Thyroid gland (tissue), 4 donors: ENCODE measurements at regions not wholly inside any gene's neighbourhood (a gene's known extent, or its start where the extent isn't known, plus 50 kb on each side); places are given as distances from the start of the nearest gene placed in this dataset.

Experiments
- POLR2A ChIP-seq, 2 donors: fragments of 450-650 bp; IDR thresholded peaks; one replicate each; pipeline ENCODE4 v1.6.1; 2017; ENCODE audit warnings: antibody characterized with exemption in 2 of 2, mild to moderate bottlenecking in 2 of 2, moderate library complexity in 1 of 2
- TF ChIP-seq, protein P1 (sequence below), 6 experiments: fragments of 200-600 bp in 3 of 6; fragments of 450-650 bp in 3 of 6; sonication (generic) in 3 of 6; IDR thresholded peaks; one replicate each; pipeline ENCODE4 v1.5.1; 2016 to 2019; ENCODE audit warnings: antibody characterized with exemption in 6 of 6, mild to moderate bottlenecking in 2 of 6, inconsistent platforms in 1 of 6, moderate library complexity in 1 of 6

DNA sequence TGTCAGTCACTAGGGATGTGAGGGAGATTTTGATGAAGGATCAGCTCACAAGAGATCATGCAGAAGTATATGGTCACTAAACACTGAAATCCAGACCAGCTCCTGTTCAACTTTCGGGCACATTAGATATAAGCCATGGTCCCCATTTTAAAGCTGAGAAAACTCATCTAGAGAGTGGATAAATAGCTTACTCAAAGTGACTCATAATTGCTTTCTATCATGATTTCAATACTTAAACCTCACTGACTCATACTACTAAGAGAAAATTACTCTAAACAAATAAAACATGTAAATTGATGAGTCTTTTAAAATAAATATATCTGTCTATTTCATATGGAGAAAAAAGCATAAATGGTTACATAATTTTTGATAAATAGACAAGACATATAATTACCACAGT is 567.7 kb downstream of the TLR4 start:
- TF ChIP-seq, protein P1, sequence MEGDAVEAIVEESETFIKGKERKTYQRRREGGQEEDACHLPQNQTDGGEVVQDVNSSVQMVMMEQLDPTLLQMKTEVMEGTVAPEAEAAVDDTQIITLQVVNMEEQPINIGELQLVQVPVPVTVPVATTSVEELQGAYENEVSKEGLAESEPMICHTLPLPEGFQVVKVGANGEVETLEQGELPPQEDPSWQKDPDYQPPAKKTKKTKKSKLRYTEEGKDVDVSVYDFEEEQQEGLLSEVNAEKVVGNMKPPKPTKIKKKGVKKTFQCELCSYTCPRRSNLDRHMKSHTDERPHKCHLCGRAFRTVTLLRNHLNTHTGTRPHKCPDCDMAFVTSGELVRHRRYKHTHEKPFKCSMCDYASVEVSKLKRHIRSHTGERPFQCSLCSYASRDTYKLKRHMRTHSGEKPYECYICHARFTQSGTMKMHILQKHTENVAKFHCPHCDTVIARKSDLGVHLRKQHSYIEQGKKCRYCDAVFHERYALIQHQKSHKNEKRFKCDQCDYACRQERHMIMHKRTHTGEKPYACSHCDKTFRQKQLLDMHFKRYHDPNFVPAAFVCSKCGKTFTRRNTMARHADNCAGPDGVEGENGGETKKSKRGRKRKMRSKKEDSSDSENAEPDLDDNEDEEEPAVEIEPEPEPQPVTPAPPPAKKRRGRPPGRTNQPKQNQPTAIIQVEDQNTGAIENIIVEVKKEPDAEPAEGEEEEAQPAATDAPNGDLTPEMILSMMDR (IDR thresholded peaks at IDR 0.05): no peak
- no peak for TF ChIP-seq POLR2A (IDR thresholded peaks at IDR 0.05)
